ENCODE measurements at regions not wholly inside any gene's neighbourhood (a gene's known extent, or its start where the extent isn't known, plus 50 kb on each side); places are given as distances from the start of the nearest gene placed in this dataset.

DNA sequence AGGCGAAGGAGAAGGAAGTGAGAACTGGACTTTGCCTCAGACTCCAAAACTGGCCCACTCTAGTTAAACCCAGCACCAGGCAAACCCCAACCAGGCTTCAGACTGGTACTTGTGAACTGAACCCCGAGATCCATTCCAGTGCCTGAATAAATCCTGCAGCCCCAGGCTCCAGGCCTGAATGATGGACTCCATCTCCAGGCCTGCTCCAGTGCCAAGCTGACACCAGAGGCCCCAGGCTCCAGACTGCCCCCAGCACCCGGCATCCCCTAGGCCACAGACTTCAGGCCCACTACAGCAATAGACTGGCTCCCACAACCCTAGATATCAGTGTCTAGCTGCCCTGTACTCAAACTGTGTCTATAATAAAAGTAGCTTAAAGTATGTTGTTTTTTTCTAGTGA, 406.8 kb downstream of the FAM181B start:
- TF ChIP-seq, protein P1, sequence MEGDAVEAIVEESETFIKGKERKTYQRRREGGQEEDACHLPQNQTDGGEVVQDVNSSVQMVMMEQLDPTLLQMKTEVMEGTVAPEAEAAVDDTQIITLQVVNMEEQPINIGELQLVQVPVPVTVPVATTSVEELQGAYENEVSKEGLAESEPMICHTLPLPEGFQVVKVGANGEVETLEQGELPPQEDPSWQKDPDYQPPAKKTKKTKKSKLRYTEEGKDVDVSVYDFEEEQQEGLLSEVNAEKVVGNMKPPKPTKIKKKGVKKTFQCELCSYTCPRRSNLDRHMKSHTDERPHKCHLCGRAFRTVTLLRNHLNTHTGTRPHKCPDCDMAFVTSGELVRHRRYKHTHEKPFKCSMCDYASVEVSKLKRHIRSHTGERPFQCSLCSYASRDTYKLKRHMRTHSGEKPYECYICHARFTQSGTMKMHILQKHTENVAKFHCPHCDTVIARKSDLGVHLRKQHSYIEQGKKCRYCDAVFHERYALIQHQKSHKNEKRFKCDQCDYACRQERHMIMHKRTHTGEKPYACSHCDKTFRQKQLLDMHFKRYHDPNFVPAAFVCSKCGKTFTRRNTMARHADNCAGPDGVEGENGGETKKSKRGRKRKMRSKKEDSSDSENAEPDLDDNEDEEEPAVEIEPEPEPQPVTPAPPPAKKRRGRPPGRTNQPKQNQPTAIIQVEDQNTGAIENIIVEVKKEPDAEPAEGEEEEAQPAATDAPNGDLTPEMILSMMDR (IDR thresholded peaks at IDR 0.05): no peak
- TF ChIP-seq POLR2A (IDR thresholded peaks at IDR 0.05): no peak
